ENCODE measurements at regions not wholly inside any gene's neighbourhood (a gene's known extent, or its start where the extent isn't known, plus 50 kb on each side); places are given as distances from the start of the nearest gene placed in this dataset.

DNA sequence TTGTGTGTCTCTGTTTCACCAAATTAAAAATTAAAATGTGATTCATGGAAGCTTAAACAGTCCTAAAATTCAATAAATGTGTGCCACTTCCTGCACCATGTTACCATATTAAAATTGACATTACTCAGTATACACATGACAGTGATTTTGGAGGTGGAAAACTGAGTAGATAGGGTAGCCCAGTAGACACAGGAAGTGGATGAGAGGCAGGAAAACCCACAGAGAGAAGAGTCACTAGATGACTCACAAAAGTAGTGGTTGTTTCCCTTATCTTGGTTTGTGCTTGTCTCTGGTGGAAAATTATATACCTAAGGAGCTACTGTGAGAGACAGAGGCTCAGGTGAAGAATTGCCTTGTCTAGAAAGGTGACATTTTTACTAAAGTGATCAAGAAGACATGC is 375.8 kb upstream of the CXorf51B start:
- no peak for TF ChIP-seq FOXK2 (IDR thresholded peaks at IDR 0.05)
- no peak for TF ChIP-seq SUZ12 (IDR thresholded peaks at IDR 0.05)
- TF ChIP-seq TARDBP (IDR thresholded peaks at IDR 0.05): no peak
- TF ChIP-seq SP1 (IDR thresholded peaks at IDR 0.05): no peak
